ENCODE measurements at regions not wholly inside any gene's neighbourhood (a gene's known extent, or its start where the extent isn't known, plus 50 kb on each side); places are given as distances from the start of the nearest gene placed in this dataset.

GRCh38 chr9:109624896-109625295, 126.8 kb upstream of the PTPN3 start:
- TF ChIP-seq CTCF (conservative IDR thresholded peaks at IDR 0.05; ENCODE audit: low read depth, low read length) (no peak), EZH2 (IDR thresholded peaks at IDR 0.05; ENCODE audit: borderline replicate concordance, low read depth, low read length, poor library complexity, severe bottlenecking) (no peak)
